Body of pancreas (tissue), 4 donors: ENCODE measurements at regions not wholly inside any gene's neighbourhood (a gene's known extent, or its start where the extent isn't known, plus 50 kb on each side); places are given as distances from the start of the nearest gene placed in this dataset.

Experiments used
- ATAC-seq: fragments of 150-250 bp; one replicate; pipeline ENCODE4 v1.9.1; 2016
- DNase-seq, 4 donors: peaks; one replicate each; pipeline ENCODE4 v3.0.0-alpha.2; 2019
- H3K27ac ChIP-seq, 4 donors: fragments of 200-600 bp; sonication (generic); 1 replicate in 3 of 4; 2 replicates in 1 of 4; pipeline versions ENCODE4 v1.5.1 to v1.6.1; 2016 to 2019; ENCODE audit warnings: mild to moderate bottlenecking in 1 of 4, mixed read lengths in 1 of 4, moderate library complexity in 1 of 4
- H3K27me3 ChIP-seq, 2 donors: fragments of 200-600 bp; sonication (generic); one replicate each; pipeline ENCODE4 v1.6.0; 2016; ENCODE audit warnings: mild to moderate bottlenecking in 1 of 2
- H3K36me3 ChIP-seq, 2 donors: fragments of 200-600 bp; sonication (generic); replicated peaks in 1 of 2; 2 replicates each; pipeline ENCODE4 v1.5.1; 2016; ENCODE audit warnings: low read depth in 2 of 2; ENCODE audit not compliant: insufficient read depth in 1 of 2
- H3K4me1 ChIP-seq: fragments of 200-600 bp; sonication (generic); one replicate; pipeline ENCODE4 v1.6.0; 2016
- H3K4me3 ChIP-seq, 2 donors: fragments of 200-600 bp; sonication (generic); 1 replicate in 1 of 2; 2 replicates in 1 of 2; pipeline ENCODE4 v1.5.1; 2016 to 2019
- H3K9me3 ChIP-seq, 3 donors: fragments of 200-600 bp; sonication (generic); 1 replicate in 2 of 3; 2 replicates in 1 of 3; pipeline ENCODE4 v1.5.1; 2016
- POLR2A ChIP-seq, 3 donors: fragments of 450-650 bp; IDR thresholded peaks; one replicate each; pipeline ENCODE4 v1.6.1; 2016; ENCODE audit warnings: antibody characterized with exemption in 3 of 3, mild to moderate bottlenecking in 2 of 3
- WGBS, 2 donors: methylation state at CpG; one replicate each; pipeline ENCODE4 v1.1.5; 2017; 5-methylcytosine and 5-hydroxymethylcytosine counted together
- intact Hi-C: fragments of 100-400 bp; cut with DNase I; formaldehyde crosslinking; loops from one replicate; pipeline ENCODE4 v1.15.1; 2023
- TF ChIP-seq, protein P1 (sequence below), 7 experiments: fragments of 450-650 bp in 4 of 7; fragments of 200-600 bp in 3 of 7; sonication (generic) in 3 of 7; IDR thresholded peaks; one replicate each; pipeline ENCODE4 v1.5.1; 2016 to 2019; ENCODE audit warnings: antibody characterized with exemption in 7 of 7

DNA sequence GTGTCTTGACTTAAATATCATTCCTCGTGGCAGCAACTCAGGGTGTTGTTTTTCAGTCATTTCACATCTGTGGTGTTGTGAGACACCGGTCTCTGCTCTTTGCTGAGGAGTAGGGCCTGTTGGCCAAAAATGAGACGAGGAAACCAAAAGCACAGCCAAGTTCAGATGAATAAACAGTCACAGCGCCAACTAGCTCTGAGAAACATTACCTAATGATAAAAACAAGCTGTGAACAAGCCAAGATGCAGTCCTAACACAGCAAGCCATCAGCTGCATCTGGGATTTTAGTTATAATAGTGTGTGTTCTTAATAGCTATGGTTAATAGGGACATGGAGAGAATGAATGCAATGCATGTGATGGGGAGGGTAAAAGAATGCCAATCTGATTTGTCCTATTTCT is 843.4 kb upstream of the DPPA4 start:
- 27 to 28% methylated on average over 4 of the region's 4 CpGs for WGBS, 2 donors

DNA sequence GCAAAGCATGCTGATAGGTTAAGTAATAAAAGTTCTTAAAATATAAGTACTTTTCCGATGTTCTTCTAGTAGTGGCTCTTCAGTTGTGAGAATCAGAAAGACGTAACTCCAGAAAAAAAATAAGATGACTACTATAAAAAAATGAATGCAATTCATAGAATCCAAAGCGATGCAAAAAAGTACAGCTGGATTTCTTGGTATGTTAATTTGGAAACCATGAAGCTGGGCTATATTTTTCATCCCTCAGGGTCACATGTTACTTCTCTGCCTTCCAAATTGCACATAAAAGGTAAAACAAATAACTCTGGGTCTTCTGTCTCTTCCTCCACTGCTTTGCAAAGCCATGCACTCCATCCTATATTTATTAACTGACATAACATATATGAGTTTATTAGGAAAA is 843.9 kb upstream of the DPPA4 start:
- DNase-seq: no peak
- ATAC-seq: no peak
- Histone ChIP-seq H3K4me1 (no peaks in the 10 kb centered on the region), H3K36me3 (no peaks in the 10 kb centered on the region), H3K27ac (no peak overlapping the region), H3K9me3 (no peaks in the 10 kb centered on the region), H3K4me3 (no peak overlapping the region), H3K27me3 (no peaks in the 10 kb centered on the region)
- WGBS, 2 donors: 76 to 85% methylated on average over 3 of the region's 3 CpGs
- intact Hi-C loops: no loop called here
- TF ChIP-seq, protein P1, sequence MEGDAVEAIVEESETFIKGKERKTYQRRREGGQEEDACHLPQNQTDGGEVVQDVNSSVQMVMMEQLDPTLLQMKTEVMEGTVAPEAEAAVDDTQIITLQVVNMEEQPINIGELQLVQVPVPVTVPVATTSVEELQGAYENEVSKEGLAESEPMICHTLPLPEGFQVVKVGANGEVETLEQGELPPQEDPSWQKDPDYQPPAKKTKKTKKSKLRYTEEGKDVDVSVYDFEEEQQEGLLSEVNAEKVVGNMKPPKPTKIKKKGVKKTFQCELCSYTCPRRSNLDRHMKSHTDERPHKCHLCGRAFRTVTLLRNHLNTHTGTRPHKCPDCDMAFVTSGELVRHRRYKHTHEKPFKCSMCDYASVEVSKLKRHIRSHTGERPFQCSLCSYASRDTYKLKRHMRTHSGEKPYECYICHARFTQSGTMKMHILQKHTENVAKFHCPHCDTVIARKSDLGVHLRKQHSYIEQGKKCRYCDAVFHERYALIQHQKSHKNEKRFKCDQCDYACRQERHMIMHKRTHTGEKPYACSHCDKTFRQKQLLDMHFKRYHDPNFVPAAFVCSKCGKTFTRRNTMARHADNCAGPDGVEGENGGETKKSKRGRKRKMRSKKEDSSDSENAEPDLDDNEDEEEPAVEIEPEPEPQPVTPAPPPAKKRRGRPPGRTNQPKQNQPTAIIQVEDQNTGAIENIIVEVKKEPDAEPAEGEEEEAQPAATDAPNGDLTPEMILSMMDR (IDR thresholded peaks at IDR 0.05): no peak
- no peak for TF ChIP-seq POLR2A (IDR thresholded peaks at IDR 0.05)

More for the DNA sequence above, 843.4 kb upstream of the DPPA4 start:
- peak in 2 of 4 donors; percentile 6 to 20 for DNase-seq
- TF ChIP-seq, protein P1 (IDR thresholded peaks at IDR 0.05): no peak
- no peak for TF ChIP-seq POLR2A (IDR thresholded peaks at IDR 0.05)
- Histone ChIP-seq H3K4me1 (no peaks in the 10 kb centered on the region), H3K27ac (no peak overlapping the region), H3K36me3 (no peaks in the 10 kb centered on the region), H3K9me3 (no peaks in the 10 kb centered on the region), H3K4me3 (no peak overlapping the region), H3K27me3 (no peaks in the 10 kb centered on the region)
- intact Hi-C loops: no loop called here
- ATAC-seq: peak; percentile 15

DNA sequence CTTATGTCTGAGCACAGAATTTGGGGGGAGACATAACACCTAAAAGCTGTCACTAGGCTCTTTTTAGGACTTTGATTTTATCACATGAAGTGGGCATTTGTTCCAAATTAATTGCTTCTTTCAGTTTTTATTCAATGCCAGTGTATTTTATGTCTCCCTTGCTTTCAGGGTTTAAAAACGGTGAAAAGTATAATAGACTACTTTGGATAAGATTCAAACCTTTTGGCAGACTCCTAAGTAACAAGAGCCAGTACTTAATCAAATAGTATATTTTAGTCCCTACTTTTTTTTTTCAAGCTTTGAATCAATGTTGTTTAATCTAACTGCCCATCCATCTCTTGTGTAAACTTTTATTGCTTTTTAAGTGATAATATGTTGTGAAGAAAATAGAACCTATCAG is 847.2 kb upstream of the DPPA4 start:
- no peaks in the 10 kb centered on the region for H3K9me3 ChIP-seq
- DNase-seq (no peak), ATAC-seq (no peak)
- no peaks in the 10 kb centered on the region for H3K27me3 ChIP-seq
- TF ChIP-seq POLR2A (IDR thresholded peaks at IDR 0.05): no peak
- TF ChIP-seq, protein P1 (IDR thresholded peaks at IDR 0.05): no peak
- no peak overlapping the region for H3K4me3 ChIP-seq
- no peaks in the 10 kb centered on the region for H3K36me3 ChIP-seq
- intact Hi-C loops: no loop called here
- H3K4me1 ChIP-seq: no peaks in the 10 kb centered on the region
- H3K27ac ChIP-seq: no peak overlapping the region
- 9 to 21% methylated on average over 1 of the region's 1 CpG for WGBS, 2 donors

DNA sequence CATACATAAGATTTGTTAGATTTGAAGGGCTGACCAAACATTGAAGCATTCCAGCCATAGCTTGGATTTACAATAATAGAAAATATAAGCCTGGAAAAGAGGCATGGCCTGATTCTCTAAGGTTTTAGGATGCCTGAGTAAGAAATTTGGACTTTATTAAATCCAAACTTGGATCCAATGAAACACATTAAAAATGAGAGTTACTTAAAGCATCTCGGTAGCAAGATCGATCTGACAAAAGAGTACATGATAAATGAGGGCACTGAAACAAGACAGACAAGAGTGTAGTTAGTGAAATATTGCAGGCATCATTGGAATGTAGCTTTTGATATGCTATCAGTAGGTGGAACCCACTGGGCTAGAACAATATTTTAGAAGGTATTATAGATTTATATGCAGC is 855.7 kb upstream of the DPPA4 start:
- WGBS, 2 donors: 36 to 39% methylated on average over 2 of the region's 2 CpGs
- Histone ChIP-seq H3K4me3 (no peak overlapping the region), H3K9me3 (no peaks in the 10 kb centered on the region), H3K36me3 (no peaks in the 10 kb centered on the region), H3K27me3 (no peaks in the 10 kb centered on the region), H3K27ac (no peak overlapping the region), H3K4me1 (no peaks in the 10 kb centered on the region)
- intact Hi-C loops: no loop called here
- no peak for TF ChIP-seq POLR2A (IDR thresholded peaks at IDR 0.05)
- TF ChIP-seq, protein P1 (IDR thresholded peaks at IDR 0.05): no peak
- no peak for DNase-seq
- no peak for ATAC-seq

GRCh38 chr3:110198717-110199587 is 861.6 kb upstream of the DPPA4 start:
- ATAC-seq (no peak), DNase-seq (peak in 1 of 4 donors; percentile 8)
- 67 to 82% methylated on average over 10 to 12 of the region's 12 CpGs for WGBS, 2 donors
- Histone ChIP-seq H3K9me3 (peaks cover 0 to 5% (median 0%) of the 10 kb centered on the region in 3 donors), H3K27ac (no peak overlapping the region), H3K4me3 (no peak overlapping the region), H3K4me1 (no peaks in the 10 kb centered on the region), H3K27me3 (no peaks in the 10 kb centered on the region), H3K36me3 (no peaks in the 10 kb centered on the region)
- TF ChIP-seq POLR2A (IDR thresholded peaks at IDR 0.05): no peak
- TF ChIP-seq, protein P1 (IDR thresholded peaks at IDR 0.05): no peak
- intact Hi-C loops: no loop called here
